Endothelial cell of umbilical vein (primary cell): ENCODE measurements at regions not wholly inside any gene's neighbourhood (a gene's known extent, or its start where the extent isn't known, plus 50 kb on each side); places are given as distances from the start of the nearest gene placed in this dataset.

Experiments
- EZH2 ChIP-seq: IDR thresholded peaks from 2 replicates; pipeline ENCODE4 v1.6.1; 2012; ENCODE audit warnings: borderline replicate concordance, low read depth, mild to moderate bottlenecking, moderate library complexity, low read length, inconsistent platforms; ENCODE audit not compliant: severe bottlenecking
- POLR2A ChIP-seq: IDR thresholded peaks from 2 replicates; pipeline ENCODE4 v1.6.1; 2012; ENCODE audit warnings: low read depth, mild to moderate bottlenecking, control low read depth, low read length
- TF ChIP-seq, protein P1 (sequence below), 2 donors: IDR thresholded peaks; 1 replicate in 1 of 2; 2 replicates in 1 of 2; pipeline ENCODE4 v1.5.1; 2011; ENCODE audit warnings: low read length in 2 of 2, mild to moderate bottlenecking in 2 of 2, moderate library complexity in 2 of 2, control low read depth in 1 of 2, inconsistent platforms in 1 of 2, low read depth in 1 of 2; ENCODE audit not compliant: insufficient read depth in 1 of 2; ENCODE audit errors: extremely low read depth in 1 of 2
- TF ChIP-seq, protein P2 (sequence below): IDR thresholded peaks from 2 replicates; pipeline ENCODE4 v1.6.1; 2011; ENCODE audit not compliant: insufficient read depth, insufficient read length

DNA sequence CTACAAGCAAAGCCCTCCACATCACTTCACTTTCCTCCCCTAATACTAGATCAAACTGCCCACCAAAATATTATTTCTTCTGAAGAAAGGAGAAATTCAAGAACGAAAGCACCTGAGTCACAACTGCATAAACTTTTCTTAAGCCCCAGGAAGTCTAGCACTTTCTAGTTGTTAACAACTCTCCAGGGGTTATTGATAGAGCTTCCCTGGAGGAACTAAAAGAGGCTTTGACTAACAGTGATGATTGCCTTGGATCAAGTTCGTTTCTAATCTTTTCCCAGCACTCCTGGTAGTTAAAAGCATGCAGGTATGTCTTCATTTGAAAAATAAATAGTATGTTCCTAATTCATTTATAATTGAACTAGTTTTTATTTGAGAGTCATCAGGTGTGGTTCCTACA, 917.0 kb downstream of the TUSC7 start:
- TF ChIP-seq, protein P1, sequence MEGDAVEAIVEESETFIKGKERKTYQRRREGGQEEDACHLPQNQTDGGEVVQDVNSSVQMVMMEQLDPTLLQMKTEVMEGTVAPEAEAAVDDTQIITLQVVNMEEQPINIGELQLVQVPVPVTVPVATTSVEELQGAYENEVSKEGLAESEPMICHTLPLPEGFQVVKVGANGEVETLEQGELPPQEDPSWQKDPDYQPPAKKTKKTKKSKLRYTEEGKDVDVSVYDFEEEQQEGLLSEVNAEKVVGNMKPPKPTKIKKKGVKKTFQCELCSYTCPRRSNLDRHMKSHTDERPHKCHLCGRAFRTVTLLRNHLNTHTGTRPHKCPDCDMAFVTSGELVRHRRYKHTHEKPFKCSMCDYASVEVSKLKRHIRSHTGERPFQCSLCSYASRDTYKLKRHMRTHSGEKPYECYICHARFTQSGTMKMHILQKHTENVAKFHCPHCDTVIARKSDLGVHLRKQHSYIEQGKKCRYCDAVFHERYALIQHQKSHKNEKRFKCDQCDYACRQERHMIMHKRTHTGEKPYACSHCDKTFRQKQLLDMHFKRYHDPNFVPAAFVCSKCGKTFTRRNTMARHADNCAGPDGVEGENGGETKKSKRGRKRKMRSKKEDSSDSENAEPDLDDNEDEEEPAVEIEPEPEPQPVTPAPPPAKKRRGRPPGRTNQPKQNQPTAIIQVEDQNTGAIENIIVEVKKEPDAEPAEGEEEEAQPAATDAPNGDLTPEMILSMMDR (IDR thresholded peaks at IDR 0.05; ENCODE audit: extremely low read depth in 1 of 2, insufficient read depth in 1 of 2, low read depth in 1 of 2, low read length in 2 of 2), result no peak
- TF ChIP-seq EZH2 (no peak), POLR2A (no peak)
- TF ChIP-seq, protein P2, sequence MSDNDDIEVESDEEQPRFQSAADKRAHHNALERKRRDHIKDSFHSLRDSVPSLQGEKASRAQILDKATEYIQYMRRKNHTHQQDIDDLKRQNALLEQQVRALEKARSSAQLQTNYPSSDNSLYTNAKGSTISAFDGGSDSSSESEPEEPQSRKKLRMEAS, result no peak
